GM18505 (cell line): ENCODE measurements at regions not wholly inside any gene's neighbourhood (a gene's known extent, or its start where the extent isn't known, plus 50 kb on each side); places are given as distances from the start of the nearest gene placed in this dataset.
A peak's percentile ranks its signal among the peaks of the same experiment; 100 is the strongest.
"Not testable (repeated sequence)": the region's sequence is repeated elsewhere in the genome, so short reads cannot be mapped to it uniquely, and the experiment has no call there.

Experiments used
- ATAC-seq: cut with Tn5 transposase; IDR thresholded peaks from one replicate; pipeline ENCODE4 v1.9.1; 2021; ENCODE audit not compliant: unreplicated experiment
- POLR2A ChIP-seq: IDR thresholded peaks from 4 replicates; pipeline ENCODE4 v1.6.1; 2011; ENCODE audit warnings: borderline replicate concordance; ENCODE audit not compliant: insufficient read depth, insufficient read length; ENCODE audit errors: extremely low read depth

DNA sequence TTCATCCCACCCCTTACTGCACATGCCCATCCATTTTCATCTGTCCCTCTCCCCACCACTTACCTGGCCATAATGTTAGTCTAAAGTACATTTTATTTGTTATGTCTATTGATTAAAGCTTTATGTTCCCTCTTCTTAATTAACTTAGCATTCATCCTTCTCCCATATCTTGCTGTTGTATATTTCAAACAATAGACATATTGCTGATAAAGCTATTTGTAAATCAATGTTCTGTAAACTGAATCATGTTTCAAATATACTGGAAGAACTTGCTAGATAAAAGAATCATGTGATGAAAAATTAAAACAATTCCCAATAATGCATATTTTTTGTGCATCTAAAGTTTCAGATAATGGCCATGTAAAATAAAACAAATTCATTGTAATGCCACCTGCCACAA lies 249.2 kb downstream of the IGSF11 start:
- no peak for ATAC-seq
- TF ChIP-seq POLR2A = no peak

DNA sequence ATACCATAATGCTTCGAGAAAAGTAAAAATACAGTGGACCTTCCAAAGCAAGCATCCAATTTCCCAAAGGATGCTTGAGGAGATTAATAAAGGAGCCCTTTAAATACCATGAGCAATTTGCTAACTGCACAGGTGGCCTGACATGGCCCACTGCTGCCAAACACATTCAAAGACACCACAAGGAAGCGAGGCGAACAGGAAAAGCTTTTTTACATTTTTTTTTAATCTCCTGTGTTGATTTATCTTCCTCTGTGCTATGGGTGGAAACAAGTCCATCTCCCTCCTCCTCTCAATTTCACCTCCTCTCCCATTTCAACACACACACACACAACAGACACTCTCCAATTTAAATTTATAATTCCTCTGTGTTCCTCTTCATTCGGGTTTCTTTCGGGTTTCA lies 243.4 kb downstream of the IGSF11 start:
- ATAC-seq = no peak
- no peak for TF ChIP-seq POLR2A

DNA sequence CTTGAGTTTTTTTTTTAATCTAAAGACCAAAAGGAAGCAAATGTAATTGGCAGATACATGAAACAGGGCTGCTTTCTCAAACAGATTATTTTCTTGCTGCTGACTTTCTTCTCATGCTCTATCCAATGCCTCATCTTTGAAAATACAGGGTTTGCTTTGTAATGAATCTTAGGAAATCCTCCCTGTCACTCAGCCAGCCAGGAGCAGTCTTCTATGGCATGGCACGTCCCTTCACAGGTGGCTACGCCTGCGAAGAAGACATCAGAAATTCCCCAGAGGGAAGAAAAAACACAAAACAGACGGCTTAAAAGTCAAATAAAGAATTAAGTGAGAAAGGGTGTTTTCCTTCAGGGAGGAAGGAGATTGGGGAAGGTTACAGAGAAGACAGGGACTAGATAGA lies 242.5 kb downstream of the IGSF11 start:
- ATAC-seq = no peak
- no peak for TF ChIP-seq POLR2A

DNA sequence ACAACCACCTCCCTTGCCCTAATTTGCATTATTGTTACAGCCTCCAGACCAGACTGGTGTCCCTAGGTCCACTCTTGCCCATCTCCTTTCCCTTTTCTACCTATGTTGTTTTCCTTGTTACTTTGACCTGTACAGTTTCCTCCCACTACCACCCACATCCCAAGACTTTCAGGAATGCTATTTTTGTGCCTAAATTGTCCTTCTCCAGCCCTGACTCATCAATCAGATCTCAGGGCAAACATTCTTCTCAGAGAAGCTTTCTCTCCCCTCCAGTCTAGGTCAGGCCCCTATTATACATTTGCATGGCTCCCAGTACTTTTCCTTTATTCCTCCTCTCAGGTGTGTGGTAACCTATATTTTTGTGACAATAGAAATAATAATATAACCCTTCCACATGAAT lies 241.5 kb downstream of the IGSF11 start:
- ATAC-seq = no peak

DNA sequence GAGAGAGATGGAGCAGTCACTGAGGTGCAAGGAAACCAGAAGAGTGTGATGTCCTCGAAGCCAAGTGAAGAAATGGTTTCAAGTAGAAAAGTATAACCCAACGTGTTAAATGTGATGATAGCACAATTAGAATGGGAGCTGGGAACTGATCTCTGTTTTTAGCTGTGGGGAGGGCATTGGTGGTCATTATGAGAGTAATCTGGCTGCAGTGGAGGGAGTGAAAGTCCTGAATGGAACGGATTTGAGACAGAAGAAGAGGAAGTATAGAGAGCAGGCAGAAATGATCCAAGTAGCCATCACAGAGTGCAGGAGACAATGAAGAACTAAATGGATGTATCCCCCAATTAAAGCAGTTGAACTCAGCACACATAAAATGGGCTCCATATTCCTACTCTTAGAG lies 235.3 kb downstream of the IGSF11 start:
- ATAC-seq = no peak
- no peak for TF ChIP-seq POLR2A

More for the DNA sequence above, 241.5 kb downstream of the IGSF11 start:
- TF ChIP-seq POLR2A = no peak

DNA sequence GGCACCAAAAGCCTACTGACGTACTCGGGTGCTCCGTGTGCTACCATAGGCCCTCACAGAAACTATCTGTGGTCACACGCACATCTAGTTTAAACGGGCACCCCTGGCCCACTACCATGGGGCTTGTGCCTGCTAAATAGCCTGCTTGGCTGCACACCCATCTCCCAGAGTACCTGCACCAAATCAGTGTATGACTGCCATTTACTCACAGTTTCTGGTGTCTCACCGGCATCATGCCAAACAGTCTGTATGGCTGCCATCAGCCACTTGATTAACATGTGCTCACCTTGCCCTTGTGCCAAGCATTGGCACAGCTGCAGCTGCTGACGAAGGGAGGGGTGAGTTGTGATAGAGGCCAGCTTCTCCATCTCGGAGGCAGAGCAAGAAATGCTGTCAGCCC lies 232.7 kb downstream of the IGSF11 start:
- no peak for TF ChIP-seq POLR2A
- ATAC-seq = no peak

DNA sequence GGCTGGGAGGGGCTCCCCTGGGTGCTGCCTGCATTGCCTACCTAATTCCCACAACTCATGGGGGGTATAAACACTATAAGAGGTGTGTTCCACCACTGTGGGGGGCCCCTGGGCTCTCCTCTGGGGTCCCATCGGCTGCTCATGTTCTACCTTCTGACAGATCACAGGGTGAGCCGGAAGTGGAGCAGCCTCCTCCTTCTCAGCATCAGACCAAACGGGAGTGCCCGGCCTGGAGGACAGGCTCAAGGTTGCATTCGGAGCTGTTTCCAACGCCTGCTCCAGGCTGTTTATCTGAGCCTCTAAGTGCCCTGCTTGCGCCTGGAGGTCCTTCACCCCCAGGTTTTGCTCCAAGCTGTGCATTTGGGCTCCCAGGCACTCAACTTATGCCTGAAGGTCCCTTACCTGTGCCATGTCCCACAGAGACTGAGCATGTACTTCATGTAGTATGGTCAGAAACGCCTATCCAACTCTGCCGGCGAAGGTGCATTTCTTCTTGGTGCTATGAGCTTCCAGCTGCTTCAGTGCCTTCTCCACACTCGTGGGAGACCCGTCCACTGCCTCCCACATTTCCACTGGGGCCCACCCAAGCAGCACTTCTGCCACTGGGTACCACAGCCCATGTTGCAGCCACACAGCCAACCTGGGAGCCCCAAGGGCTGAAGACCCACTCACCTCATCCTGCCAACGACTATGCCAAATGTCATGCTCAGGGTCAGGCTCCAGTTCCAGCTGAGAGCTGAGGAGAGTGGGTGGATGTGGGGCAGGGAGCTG lies 232.1 kb downstream of the IGSF11 start:
- ATAC-seq = no peak
- no peak for TF ChIP-seq POLR2A

DNA sequence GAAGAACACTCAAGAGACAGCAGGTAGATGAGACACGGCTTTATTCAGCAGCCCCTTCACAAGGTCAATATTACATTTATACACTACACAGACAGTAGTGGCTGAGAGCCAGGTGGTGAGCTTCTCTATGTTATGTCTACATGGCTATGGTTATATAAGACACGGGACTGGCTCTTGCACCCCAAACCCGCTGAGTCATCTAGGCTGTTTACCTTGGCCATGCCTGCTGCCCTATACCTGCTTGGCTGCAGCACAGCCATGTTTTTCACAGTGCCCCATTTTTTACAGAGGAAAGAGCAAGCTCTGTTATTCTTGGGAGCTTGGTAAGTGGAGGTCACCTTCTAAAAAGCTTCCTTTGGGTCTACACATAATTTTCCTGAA lies 231.6 kb downstream of the IGSF11 start:
- ATAC-seq = no peak
- TF ChIP-seq POLR2A = no peak

DNA sequence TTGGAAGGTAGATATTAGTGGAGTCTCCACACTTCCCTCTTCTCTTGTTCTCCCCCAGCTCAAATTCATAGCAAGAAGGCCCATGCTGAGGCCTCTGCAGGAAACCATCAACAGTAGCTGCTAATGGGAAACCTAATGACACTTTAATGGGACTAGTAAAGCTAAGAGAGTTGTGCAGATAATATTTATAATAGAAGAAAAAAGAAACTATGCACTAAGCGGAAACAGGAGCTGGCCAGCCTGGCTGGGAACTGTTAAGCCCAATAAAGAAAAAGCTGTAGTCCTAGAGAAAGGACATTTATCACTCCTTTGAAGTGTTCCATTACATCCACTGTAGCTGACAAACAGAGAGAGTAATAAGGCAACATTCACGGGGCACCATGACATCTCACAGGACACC lies 229.6 kb downstream of the IGSF11 start:
- ATAC-seq = no peak
- TF ChIP-seq POLR2A = no peak

DNA sequence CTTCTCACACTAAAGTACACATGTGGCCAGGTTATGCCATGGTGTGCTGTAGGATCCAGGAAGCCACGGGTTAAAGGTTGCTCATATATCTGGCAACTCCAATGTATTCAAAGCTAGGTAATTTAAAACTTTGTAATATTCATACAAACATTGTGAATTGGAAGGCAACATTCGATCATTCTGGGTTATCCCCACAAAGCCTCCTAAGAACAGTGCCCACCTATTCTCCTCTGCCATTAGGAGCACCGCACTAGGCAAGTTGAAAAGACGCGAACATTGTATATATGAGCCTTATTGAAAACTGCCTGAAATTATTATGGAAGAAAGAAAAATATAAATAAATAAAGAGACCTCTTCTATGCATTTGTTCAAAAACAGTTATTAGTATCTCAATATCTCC lies 228.2 kb downstream of the IGSF11 start:
- ATAC-seq = no peak
- TF ChIP-seq POLR2A = no peak

DNA sequence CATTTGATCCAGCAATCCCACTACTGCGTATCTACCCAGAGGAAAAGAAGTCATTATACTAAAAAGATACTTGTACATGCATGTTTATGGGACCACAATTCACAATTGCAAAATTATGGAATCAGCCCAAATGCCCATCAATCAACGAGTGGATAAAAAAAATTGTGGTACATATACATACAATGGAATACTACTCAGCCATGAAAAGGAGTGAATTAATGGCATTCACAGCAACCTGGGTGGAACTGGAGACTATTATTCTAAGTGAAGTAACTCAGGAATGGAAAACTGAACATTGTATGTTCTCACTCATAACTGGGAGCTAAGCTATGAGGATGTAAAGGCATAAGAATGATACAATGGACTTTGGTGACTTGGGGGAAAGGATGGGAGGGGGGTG lies 227.3 kb downstream of the IGSF11 start:
- ATAC-seq = not testable (repeated sequence)

DNA sequence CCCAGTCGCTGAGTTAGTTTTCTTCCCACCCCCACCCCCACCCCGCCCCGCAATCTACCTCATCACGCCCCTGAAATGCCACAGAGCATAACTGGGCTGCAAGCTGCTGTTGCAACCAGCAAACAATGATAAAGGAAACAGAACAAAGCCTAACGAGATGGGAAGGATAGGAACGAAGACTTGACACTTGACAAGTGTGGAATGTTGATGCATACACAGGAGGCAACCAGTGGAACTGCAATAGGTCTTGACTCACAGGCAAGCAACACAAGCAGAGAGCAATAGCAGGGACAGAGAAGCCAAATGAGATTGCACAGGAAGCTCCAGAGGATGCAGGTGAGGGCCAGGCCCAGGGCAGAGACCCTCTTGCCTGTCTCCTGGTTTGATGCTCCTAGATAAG lies 225.9 kb downstream of the IGSF11 start:
- no peak for TF ChIP-seq POLR2A
- ATAC-seq = no peak

DNA sequence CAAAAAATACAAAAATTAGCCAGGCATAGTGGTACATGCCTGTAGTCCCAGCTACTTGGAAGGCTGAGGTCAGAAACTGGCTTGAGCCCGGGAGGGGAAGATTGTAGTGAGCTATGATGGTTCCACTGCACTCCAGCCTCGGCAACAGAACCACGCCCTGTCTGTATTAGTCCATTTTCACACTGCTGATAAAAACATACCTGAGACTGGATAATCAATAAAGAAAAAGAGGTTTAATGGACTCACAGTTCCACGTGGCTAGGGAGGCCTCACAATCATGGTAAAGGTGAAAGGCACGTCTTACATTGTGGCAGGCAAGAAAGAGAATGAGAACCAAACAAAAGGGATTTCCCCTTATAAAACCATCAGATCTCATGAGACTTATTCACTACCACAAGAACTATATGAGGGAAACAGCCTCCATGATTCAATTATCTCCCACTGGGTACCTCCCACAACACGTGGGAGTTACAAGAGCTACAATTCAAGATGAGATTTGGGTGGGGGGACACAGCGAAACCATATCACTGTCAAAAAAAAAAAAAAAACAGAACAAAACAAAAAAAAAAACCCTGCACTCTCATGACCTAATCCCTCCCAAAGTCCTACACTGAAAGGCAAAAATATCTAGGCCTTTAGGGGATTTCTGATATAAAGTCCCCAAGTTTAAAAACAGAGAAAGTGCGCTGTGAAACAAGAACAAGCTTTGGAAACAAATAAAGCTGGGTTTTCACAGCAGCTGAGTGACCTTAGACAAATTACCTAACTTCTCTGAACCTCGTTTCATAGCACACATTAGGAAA lies 224.7 kb downstream of the IGSF11 start:
- no peak for TF ChIP-seq POLR2A
- ATAC-seq = peak; percentile 37

DNA sequence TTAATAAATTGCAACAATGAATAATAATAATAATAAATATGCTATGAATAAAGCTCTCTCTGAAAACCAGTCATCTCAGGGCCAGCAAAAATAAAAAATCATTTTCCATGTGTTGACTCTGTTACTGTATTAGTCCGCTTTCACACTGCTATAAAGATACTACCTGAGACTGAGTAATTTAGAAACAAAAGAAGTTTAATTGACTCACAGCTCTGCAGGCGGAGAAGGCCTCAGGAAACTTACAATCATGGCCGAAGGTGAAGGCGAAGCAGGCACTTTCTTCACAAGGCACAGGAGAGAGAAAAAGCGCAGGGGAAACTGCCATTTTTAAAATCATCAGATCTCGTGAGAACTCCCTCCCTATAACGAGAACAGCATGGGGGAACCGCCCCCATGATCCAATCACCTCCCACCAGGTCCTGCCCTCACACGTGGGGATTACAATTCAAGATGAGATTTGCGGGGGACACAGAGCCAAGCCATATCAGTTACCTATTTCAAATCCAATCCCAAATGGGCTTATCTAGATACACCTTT lies 224.1 kb downstream of the IGSF11 start:
- peak; percentile 17 for ATAC-seq
- peak; percentile 45 for TF ChIP-seq POLR2A

DNA sequence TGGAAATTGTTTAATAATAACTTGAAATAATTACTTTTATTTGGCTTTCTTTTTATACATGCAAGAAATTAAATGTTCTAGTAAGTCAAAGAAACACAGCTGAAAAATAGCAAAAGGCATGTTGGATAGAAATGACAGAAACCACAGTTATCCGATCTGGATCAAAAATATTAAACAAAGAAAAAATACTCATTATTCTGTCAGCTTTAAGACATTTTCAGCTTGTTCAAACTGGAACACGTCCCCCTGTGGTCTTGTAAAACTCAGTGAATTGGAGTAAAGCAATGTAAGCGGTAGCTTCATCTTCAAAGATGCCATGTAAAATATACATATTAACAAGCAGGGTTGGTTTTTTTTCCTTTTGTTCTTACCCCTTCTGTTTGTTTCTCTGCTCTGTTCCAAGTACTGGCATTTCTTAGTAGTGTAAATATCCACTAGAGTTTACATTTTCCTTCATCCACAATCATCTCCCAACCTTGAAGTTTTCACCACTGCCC lies 223.4 kb downstream of the IGSF11 start:
- no peak for ATAC-seq
- no peak for TF ChIP-seq POLR2A

DNA sequence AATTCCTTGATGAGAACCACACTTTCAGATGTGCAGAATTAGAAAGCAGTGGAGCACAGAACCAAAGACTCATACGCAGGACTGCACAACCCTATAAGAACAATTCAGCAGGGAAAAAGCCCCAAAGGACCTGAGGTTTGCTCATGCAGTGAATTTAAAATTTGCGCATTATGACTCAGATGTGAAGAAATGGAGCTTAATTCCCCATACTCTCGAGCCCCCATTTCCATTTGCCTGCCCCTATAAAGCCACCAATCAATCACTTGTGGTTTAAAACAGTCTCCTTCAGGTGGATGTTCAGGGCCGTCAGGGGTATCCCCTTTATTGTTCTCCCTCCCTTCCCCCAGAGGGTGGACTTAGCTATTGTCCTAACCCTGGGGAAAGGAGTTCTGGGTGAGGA lies 221.2 kb downstream of the IGSF11 start:
- ATAC-seq = no peak

More for the DNA sequence above, 221.2 kb downstream of the IGSF11 start:
- no peak for TF ChIP-seq POLR2A
